RCC 7860 (cell line): ENCODE measurements at regions not wholly inside any gene's neighbourhood (a gene's known extent, or its start where the extent isn't known, plus 50 kb on each side); places are given as distances from the start of the nearest gene placed in this dataset.
"Not testable (repeated sequence)": the region's sequence is repeated elsewhere in the genome, so short reads cannot be mapped to it uniquely, and the experiment has no call there.

Experiments
- DNase-seq: peaks from one replicate; pipeline ENCODE4 v3.0.0-alpha.2; 2015; ENCODE audit warnings: low spot score
- FAIRE-seq: peaks from 2 replicates; lab custom pipeline; 2012; peaks lifted over from hg19 to GRCh38; lab: Jason Lieb, UNC

DNA sequence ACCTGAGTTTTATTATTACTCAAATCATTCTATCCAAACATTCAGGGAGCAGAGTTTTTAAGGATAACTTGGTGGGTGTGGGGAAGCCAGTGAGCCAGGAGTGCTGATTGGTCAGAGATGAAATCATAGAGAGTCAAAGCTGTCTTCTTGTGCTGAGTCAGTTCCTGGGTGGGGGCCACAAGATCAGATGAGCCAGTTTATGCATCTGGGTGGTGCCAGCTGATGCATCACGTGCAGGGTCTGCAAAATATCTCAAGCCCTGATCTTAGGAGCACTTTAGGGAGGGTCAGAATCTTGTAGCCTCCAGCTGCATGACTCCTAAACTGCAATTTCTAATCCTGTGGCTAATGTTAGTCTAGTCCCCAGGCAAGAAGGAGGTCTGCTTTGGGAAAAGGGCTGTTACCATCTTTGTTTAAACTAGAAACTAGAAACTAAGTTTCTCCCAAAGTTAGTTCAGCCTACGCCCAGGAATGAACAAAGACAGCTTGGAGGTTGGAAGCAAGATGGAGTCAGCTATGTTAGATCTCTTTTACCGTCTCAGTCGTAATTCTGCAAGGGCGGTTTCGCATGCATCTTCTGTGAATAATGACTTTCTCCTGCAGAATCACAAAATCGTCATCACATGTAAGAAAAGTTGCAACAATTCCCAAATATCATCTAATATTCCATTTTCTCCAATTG is 97.5 kb downstream of the ZNF664 start:
- not testable (repeated sequence) for DNase-seq, FAIRE-seq

DNA sequence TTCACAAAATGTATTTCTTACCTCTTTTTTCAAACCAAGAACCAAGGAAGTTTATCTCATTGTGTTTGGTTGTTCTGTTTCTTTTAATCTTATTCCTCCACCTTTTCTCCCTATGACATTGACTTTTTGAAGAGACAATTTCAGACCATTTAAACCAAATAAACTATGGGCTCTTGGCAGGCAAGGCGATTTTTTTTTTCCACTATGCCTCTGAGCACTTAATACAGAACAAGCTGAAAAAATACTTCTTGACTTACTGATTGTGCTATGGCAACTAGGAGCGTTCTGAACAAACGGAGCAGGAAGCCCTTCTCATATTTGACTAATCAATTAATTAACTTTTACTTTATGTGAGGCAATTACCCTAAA is 98.0 kb downstream of the ZNF664 start:
- DNase-seq = no peak
- no peak for FAIRE-seq

DNA sequence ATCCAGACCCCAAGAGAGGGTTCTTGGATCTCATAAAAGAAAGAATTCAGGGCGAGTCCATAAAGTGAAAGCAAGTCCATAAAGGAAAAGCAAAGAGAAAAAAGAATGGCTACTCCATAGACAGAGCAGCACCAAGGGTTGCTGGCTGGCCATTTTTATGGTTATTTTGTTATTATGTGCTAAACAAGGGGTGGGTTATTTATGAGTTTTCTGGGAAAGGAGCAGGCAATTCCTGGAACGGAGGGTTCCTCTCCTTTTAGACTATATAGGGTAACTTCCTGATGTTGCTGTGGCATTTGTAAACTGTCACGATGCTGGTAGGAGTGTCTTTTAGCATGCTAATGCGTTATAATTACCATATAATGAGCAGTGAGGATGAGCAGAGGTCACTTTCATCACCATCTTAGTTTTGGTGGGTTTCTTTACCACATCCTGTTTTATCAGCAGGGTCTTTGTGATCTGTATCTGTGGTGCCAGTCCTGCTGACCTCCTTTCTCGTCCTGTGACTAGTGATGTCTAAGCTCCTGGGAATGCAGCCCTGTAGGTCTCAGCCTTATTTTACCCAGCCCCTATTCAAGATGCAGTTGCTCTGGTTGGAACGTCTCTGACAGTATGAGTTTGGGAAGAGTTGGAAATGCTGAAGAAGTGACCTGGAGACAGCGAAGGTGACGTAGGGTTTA is 100.5 kb downstream of the ZNF664 start:
- no peak for FAIRE-seq
- no peak for DNase-seq

DNA sequence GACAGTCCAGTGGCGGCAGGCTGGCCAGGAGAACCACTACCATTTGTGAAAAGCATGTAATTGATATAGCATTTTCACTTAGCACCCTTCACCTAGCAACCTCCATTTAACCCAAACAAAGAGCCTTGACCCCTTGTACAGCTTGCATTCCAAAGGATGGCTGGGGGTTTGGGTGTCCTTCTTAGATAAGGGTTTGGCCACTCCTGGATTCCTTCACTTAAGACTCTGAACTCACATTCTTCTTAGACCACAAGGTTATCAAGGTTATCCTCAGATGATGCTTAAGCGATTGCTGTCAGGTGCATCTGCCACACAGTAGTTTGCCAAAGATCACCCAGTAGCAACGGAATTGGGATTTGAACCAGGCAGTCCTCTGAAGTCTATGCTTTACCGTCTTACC is 102.8 kb downstream of the ZNF664 start:
- DNase-seq = no peak
- no peak for FAIRE-seq

DNA sequence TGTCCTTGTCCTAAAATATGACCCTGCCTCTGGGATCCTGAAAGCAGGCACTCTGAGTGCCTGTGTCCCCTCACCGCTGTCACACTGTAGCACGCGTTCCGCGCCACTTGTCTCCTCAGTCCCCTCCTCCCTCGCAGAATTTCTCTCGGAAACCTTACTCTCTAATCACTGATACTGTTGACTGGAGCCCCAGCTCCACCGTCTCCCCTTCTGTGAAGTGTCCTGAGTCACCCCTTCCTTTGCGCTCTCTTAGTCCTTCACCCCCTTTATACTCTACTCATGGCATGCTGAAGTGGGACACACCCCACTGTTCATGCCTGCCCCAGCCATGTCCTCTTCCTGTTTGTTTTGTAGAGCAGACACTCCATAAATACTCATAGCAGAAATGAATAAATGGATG is 104.7 kb downstream of the ZNF664 start:
- DNase-seq (no peak), FAIRE-seq (no peak)

- DNase-seq (no peak), FAIRE-seq (no peak)
Measured at GRCh38 chr12:124078800-124079199, 105.8 kb downstream of the ZNF664 start.

DNA sequence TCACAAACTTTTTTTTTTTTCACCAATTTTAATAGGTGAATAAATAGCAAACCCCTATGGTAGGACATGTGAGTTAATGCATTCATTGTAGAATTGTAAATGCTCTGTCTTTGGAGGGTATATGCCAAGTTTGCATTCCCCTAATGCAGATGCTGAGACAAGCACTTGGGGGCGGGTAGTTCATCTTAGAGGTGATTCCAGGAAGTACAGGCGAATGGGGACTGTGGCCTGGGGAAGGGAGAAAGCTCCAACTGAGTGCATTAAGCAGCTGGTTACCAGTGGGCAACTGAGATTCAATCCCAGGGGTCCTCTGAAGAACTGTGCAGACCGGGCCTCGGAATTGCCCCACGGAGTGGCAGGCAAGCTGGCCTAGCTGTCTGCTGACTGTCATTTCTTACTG is 107.6 kb downstream of the ZNF664 start:
- FAIRE-seq (no peak), DNase-seq (no peak)

GRCh38 chr12:124082012-124082411 is 109.0 kb downstream of the ZNF664 start:
- DNase-seq = no peak
- FAIRE-seq = no peak

- FAIRE-seq (no peak), DNase-seq (no peak)
Measured at GRCh38 chr12:124082687-124083086, 109.7 kb downstream of the ZNF664 start.

GRCh38 chr12:124083708-124084107 is 110.7 kb downstream of the ZNF664 start:
- DNase-seq = no peak
- FAIRE-seq = no peak

DNA sequence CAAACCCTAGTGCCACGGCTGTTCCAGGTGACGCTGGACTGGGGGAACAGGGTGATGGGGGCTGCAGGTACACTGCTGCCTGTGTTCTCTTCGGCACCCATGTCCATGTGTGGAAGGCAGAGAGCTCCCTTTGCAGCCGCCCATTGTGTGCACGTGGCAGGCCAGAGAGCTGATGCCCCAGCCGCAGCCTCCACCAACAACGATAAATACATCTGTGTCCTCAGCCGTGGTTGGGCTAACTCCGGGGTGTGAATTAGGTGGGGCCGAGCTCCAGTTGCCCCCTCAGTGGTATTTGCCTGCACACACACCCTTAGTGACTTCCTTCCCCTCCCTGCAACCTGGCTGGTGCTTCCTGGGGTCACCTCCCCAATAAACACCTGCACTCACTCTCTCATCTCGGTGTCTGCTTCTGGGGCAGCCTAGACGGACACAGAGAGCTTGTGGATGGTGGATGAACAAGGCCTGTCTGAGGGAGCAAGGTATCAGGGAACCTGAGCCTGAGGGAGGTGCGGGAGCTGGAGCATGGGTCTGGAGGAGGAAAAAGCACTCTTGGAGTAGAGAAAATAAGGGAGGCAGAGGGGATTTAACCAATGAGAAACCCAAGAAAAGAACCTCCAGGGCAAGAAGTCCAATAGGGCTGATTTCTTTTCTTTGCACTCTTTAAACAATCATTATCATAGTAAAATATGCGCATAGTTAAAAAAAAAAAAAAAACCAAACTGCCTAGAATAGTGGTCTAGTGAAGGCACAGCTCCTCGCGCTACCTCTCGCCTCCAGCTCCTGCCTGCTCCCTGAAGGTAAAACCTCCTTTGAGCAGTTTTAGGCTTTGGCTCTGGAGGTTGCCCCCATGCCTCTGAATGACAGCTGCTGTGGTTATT is 112.6 kb downstream of the ZNF664 start:
- DNase-seq = no peak
- FAIRE-seq = no peak

- no peak for DNase-seq
- no peak for FAIRE-seq
Measured at GRCh38 chr12:124086299-124086898, 113.4 kb downstream of the ZNF664 start.

GRCh38 chr12:124087266-124088051 is 114.4 kb downstream of the ZNF664 start:
- DNase-seq (no peak), FAIRE-seq (no peak)

DNA sequence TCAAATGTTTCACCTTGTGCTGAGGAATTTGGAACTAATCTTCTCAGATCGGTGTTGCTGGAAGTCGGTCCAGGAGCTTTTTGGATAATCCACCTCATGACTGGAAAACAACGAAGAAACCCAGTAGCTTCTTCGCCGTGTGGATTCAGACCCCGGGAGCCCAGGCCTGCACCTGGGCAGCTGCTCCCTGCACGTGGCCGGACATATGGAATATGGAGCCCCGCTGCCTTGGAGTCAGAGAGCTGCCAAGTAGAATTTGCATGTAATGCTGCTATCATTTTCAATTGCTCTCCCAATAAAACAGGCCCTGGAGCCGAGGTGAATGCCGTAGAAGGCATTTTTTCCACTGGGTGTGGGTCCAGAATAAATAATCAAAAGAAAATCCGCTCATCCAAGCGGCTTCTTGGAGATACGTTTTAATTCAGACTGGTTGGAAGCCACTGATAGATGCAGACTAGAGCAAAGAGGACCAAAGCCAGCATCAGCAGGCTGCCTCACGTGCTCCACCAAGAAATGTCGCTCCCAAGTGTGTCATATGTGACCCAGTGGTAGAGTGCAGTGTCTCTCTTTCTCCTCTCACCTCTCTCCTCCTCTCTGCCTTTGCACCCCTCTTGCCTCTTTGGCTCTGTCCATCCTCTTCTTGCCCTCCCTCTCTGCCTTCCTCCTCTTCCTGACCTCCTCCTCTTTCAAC is 115.3 kb downstream of the ZNF664 start:
- FAIRE-seq (no peak), DNase-seq (no peak)

DNA sequence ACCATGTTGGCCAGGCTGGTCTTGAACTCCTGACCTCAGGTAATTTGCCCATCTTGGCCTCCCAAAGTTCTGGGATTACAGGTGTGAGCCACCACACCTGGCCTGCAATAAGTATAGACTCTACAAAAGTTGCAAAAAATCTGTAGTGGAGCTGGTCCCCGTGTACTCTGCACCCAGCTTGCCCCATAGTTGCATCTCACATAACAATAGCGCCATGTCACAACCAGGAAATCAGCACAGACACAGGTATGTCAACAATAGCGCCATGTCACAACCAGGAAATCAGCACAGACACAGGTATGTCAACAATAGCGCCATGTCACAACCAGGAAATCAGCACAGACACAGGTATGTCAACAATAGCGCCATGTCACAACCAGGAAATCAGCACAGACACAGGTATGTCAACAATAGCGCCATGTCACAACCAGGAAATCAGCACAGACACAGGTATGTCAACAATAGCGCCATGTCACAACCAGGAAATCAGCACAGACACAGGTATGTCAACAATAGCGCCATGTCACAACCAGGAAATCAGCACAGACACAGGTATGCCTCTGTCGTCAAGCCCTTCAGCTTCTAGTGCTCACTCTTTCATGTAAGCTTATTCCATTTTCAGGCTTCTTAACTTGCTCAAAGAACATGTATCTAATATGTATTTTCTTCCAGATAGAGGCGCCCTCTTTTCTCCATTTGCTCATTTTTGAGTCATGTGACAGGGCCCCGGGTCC is 116.3 kb downstream of the ZNF664 start:
- FAIRE-seq, DNase-seq: not testable (repeated sequence)

- no peak for FAIRE-seq
- DNase-seq = no peak
Measured at GRCh38 chr12:124091835-124092234, 118.8 kb downstream of the ZNF664 start.

DNA sequence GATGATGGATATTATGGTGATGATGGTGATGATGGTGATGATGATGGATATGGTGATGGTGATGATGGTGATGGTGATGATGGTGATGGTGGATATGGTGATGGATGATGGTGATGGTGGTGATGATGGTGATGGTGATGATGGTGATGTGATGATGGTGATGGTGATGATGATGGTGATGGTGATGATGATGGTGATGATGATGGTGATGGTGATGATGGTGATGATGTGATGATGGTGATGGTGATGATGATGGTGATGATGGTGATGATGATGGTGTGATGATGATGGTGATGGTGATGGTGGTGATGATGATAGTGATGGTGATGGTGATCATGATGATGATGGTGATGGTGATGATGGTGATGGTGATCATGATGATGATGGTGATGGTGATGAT is 119.5 kb downstream of the ZNF664 start:
- DNase-seq, FAIRE-seq: not testable (repeated sequence)

GRCh38 chr12:124093297-124093696 is 120.3 kb downstream of the ZNF664 start:
- DNase-seq (no peak), FAIRE-seq (no peak)

- FAIRE-seq = no peak
Measured at GRCh38 chr12:124094188-124094587, 121.2 kb downstream of the ZNF664 start.

More at GRCh38 chr12:124094188-124094587, 121.2 kb downstream of the ZNF664 start:
- DNase-seq = no peak
